Retinal pigment epithelial cell (primary cell): ENCODE measurements at regions not wholly inside any gene's neighbourhood (a gene's known extent, or its start where the extent isn't known, plus 50 kb on each side); places are given as distances from the start of the nearest gene placed in this dataset.

Source experiments
- DNase-seq: peaks from one replicate; pipeline ENCODE4 v3.0.0-alpha.2; 2010; ENCODE audit warnings: low read depth
- H3K4me3 ChIP-seq: 2 replicates; pipeline ENCODE4 v1.5.1; 2011; ENCODE audit warnings: mild to moderate bottlenecking, low read length, control low read depth, moderate library complexity
- CTCF ChIP-seq: conservative IDR thresholded peaks from 2 replicates; pipeline ENCODE4 v1.5.1; 2011; ENCODE audit warnings: low read depth, low read length, control low read depth, inconsistent platforms

GRCh38 chr13:106696140-106696539 lies 128.2 kb upstream of the ARGLU1 start:
- H3K4me3 ChIP-seq: no peak overlapping the region
- no peak for TF ChIP-seq CTCF
- no peak for DNase-seq

GRCh38 chr13:106695139-106695538 lies 127.2 kb upstream of the ARGLU1 start:
- no peak overlapping the region for H3K4me3 ChIP-seq
- no peak for DNase-seq
- no peak for TF ChIP-seq CTCF

- no peak for TF ChIP-seq CTCF
- DNase-seq: no peak
- H3K4me3 ChIP-seq: no peak overlapping the region
Observed at GRCh38 chr13:106691861-106692260, 123.9 kb upstream of the ARGLU1 start.

GRCh38 chr13:106691341-106691740 lies 123.4 kb upstream of the ARGLU1 start:
- no peak for DNase-seq
- no peak for TF ChIP-seq CTCF
- no peak overlapping the region for H3K4me3 ChIP-seq

GRCh38 chr13:106690779-106691178 lies 122.8 kb upstream of the ARGLU1 start:
- TF ChIP-seq CTCF: no peak
- no peak for DNase-seq
- H3K4me3 ChIP-seq: no peak overlapping the region

- no peak for TF ChIP-seq CTCF
- no peak overlapping the region for H3K4me3 ChIP-seq
- no peak for DNase-seq
Observed at GRCh38 chr13:106689906-106690305, 122.0 kb upstream of the ARGLU1 start.

- DNase-seq: no peak
- TF ChIP-seq CTCF: no peak
- H3K4me3 ChIP-seq: no peak overlapping the region
Observed at GRCh38 chr13:106688940-106689339, 121.0 kb upstream of the ARGLU1 start.
